Upper lobe of left lung (tissue), 4 donors: ENCODE measurements at regions not wholly inside any gene's neighbourhood (a gene's known extent, or its start where the extent isn't known, plus 50 kb on each side); places are given as distances from the start of the nearest gene placed in this dataset.

ENCODE experiments used
- EP300 ChIP-seq, 4 donors: sonication (generic); formaldehyde crosslinking; IDR thresholded peaks; one replicate each; pipeline ENCODE4 v1.5.1; 2017; ENCODE audit warnings: antibody characterized with exemption in 4 of 4, control low read depth in 2 of 4
- POLR2A ChIP-seq, 4 donors: fragments of 450-650 bp; IDR thresholded peaks; one replicate each; pipeline ENCODE4 v1.5.1; 2016 to 2017; ENCODE audit warnings: antibody characterized with exemption in 4 of 4, mild to moderate bottlenecking in 2 of 4
- POLR2AphosphoS5 ChIP-seq, 2 donors: sonication (generic); formaldehyde crosslinking; IDR thresholded peaks; one replicate each; pipeline ENCODE4 v1.5.1; 2017; ENCODE audit warnings: antibody characterized with exemption in 2 of 2
- TF ChIP-seq, protein P1 (sequence below), 6 experiments: fragments of 450-650 bp in 4 of 6; fragments of 200-600 bp in 2 of 6; sonication (generic) in 2 of 6; IDR thresholded peaks; one replicate each; pipeline ENCODE4 v1.5.1; 2016 to 2019; ENCODE audit warnings: antibody characterized with exemption in 6 of 6

DNA sequence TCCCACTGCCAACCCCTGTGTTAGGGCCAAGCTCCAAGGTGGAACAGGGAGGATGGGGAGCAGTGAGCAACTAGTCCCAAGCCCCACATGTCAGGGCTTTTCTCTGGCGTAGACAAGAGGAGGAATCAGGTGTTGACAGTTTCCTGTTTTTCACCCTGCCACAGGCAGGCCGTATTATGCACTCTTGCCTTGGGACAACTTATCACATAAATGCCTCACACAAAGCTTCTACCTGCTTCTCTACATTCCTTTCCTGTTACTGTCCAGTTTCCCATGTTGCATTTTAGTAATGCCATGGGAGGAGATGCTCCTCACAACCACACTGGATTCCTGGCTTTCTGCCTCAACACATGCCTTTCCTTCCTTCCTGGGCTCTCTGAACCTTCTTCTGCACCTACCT is 381.2 kb upstream of the ATP11B start:
- TF ChIP-seq, protein P1, sequence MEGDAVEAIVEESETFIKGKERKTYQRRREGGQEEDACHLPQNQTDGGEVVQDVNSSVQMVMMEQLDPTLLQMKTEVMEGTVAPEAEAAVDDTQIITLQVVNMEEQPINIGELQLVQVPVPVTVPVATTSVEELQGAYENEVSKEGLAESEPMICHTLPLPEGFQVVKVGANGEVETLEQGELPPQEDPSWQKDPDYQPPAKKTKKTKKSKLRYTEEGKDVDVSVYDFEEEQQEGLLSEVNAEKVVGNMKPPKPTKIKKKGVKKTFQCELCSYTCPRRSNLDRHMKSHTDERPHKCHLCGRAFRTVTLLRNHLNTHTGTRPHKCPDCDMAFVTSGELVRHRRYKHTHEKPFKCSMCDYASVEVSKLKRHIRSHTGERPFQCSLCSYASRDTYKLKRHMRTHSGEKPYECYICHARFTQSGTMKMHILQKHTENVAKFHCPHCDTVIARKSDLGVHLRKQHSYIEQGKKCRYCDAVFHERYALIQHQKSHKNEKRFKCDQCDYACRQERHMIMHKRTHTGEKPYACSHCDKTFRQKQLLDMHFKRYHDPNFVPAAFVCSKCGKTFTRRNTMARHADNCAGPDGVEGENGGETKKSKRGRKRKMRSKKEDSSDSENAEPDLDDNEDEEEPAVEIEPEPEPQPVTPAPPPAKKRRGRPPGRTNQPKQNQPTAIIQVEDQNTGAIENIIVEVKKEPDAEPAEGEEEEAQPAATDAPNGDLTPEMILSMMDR (IDR thresholded peaks at IDR 0.05), result no peak
- TF ChIP-seq POLR2AphosphoS5 (IDR thresholded peaks at IDR 0.05) (no peak), POLR2A (IDR thresholded peaks at IDR 0.05) (no peak), EP300 (IDR thresholded peaks at IDR 0.05) (no peak)
